KOPT-K1 (cell line): ENCODE measurements at regions not wholly inside any gene's neighbourhood (a gene's known extent, or its start where the extent isn't known, plus 50 kb on each side); places are given as distances from the start of the nearest gene placed in this dataset.
"Not testable (repeated sequence)": the region's sequence is repeated elsewhere in the genome, so short reads cannot be mapped to it uniquely, and the experiment has no call there.

Experiments used
- H3K27ac ChIP-seq: fragments of 200-600 bp; sonication (generic); 2 replicates; pipeline ENCODE4 v1.5.1; 2016; ENCODE audit warnings: antibody characterized with exemption, mild to moderate bottlenecking, low read depth, low read length; ENCODE audit not compliant: poor library complexity, severe bottlenecking
- H3K36me3 ChIP-seq: fragments of 200-600 bp; sonication (generic); 2 replicates; pipeline ENCODE4 v1.5.1; 2017; ENCODE audit warnings: antibody characterized with exemption, mild to moderate bottlenecking, low read length, moderate library complexity; ENCODE audit not compliant: insufficient read depth
- H3K9me3 ChIP-seq: fragments of 200-600 bp; sonication (generic); 2 replicates; pipeline ENCODE4 v1.5.1; 2017; ENCODE audit warnings: antibody characterized with exemption, low read length, mild to moderate bottlenecking; ENCODE audit not compliant: insufficient read depth, poor library complexity, severe bottlenecking

DNA sequence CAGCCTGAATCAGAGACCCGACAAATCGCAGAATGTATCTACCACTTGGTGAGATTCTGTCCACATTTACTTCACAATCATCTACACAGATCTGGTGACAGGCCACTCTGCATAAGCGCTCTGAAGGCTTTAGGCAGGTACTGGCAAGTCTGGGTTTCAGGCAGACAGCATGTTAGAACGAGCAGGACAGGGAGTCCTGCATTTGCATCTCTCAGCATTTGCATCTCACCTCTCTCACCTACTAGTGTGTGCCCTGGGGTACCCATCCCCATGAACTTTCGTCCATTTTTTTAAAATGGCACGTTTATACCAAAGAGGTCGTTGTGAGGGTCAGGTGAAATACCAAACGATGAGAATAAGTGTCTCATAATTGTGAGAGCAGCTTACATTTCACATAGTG lies 108.2 kb downstream of the SPATA31A1 start:
- not testable (repeated sequence) for H3K27ac ChIP-seq, H3K36me3 ChIP-seq, H3K9me3 ChIP-seq

DNA sequence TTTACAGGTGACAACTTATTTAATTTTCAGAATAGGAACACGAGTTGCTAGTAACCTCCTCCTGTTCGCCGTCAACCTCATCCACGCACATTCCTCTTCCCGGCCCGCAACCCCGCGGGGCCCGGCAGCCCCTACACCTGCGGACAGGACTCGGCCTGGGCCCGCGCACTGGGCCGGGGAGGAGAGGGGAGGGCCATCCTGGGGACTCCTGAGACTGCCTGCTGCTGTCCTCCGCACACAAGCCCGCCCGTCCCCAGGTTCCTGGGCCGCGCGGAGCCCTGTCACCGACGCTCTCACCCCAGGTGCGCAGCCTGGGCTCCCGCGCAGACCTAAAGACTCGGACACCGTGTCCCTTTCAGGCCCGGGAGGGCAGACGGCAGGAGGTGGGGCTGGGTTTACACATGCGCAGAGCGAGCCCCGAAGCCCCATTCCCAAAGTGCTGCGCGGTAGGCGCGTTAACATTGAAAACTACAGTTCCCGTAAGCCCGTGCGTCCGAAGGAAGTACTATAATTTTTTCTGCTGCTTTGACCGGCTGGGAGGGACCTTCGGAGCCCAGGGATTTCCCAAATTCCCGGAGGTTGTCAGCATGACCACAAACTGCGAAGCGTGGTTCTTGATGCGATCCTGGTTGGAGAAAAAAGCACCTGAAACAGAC lies 108.8 kb downstream of the SPATA31A1 start:
- H3K27ac ChIP-seq: peak overlapping the region; percentile 36
- not testable (repeated sequence) for H3K9me3 ChIP-seq, H3K36me3 ChIP-seq

GRCh38 chr9:39474499-39474898 lies 119.0 kb downstream of the SPATA31A1 start:
- H3K36me3 ChIP-seq, H3K27ac ChIP-seq, H3K9me3 ChIP-seq: not testable (repeated sequence)

- not testable (repeated sequence) for H3K27ac ChIP-seq, H3K36me3 ChIP-seq, H3K9me3 ChIP-seq
Observed at GRCh38 chr9:39483073-39483472, 127.6 kb downstream of the SPATA31A1 start.

- not testable (repeated sequence) for H3K9me3 ChIP-seq, H3K36me3 ChIP-seq, H3K27ac ChIP-seq
Observed at GRCh38 chr9:39483880-39484279, 128.4 kb downstream of the SPATA31A1 start.

DNA sequence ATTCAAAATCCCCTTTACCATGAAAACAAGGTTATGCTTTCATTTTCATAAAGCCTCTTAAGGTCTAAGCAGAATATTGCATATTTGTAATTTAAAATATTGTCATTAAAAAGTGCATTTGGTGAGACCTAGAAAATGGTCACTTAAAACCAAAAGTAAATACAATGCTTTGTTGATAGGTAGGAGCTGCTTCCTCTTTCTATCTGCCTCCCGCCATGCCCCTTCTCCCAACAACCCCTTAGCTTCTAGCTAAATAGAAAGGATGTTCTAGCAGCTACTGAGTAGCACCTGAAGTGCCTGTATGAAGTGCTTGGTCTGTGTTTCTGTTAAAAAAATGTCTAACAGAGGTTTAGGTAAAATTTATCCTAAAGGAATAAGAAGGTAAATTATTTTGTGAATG lies 128.8 kb downstream of the SPATA31A1 start:
- not testable (repeated sequence) for H3K36me3 ChIP-seq, H3K27ac ChIP-seq

GRCh38 chr9:39487477-39487876 lies 132.0 kb downstream of the SPATA31A1 start:
- H3K36me3 ChIP-seq, H3K27ac ChIP-seq, H3K9me3 ChIP-seq: not testable (repeated sequence)

More for the DNA sequence above, 128.8 kb downstream of the SPATA31A1 start:
- H3K9me3 ChIP-seq: not testable (repeated sequence)

DNA sequence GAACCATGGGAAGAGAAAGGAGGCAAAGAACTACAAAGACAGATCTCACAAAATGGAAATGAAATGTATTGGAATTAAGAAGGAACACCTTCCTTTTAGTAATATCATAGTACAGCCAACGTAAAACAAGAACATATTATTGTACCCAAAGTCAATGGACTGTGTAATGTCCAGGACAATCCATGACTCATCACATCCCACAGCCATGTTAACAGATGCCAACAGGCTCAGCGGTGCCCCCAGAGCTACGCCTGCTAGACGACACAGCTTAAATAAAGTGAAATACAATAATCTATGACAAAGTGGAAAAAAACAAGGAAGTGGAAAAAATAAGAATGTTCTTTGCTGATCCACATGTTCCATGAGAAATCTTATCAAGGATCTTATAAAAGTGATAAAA lies 140.8 kb downstream of the SPATA31A1 start:
- H3K27ac ChIP-seq, H3K9me3 ChIP-seq, H3K36me3 ChIP-seq: not testable (repeated sequence)

- H3K9me3 ChIP-seq, H3K36me3 ChIP-seq: not testable (repeated sequence)
Observed at GRCh38 chr9:39503178-39503577, 147.7 kb downstream of the SPATA31A1 start.

GRCh38 chr9:39527387-39528029 lies 172.0 kb downstream of the SPATA31A1 start:
- H3K36me3 ChIP-seq, H3K9me3 ChIP-seq, H3K27ac ChIP-seq: not testable (repeated sequence)

More at GRCh38 chr9:39503178-39503577, 147.7 kb downstream of the SPATA31A1 start:
- not testable (repeated sequence) for H3K27ac ChIP-seq

- H3K27ac ChIP-seq, H3K9me3 ChIP-seq, H3K36me3 ChIP-seq: not testable (repeated sequence)
Observed at GRCh38 chr9:39532597-39532996, 177.1 kb downstream of the SPATA31A1 start.

DNA sequence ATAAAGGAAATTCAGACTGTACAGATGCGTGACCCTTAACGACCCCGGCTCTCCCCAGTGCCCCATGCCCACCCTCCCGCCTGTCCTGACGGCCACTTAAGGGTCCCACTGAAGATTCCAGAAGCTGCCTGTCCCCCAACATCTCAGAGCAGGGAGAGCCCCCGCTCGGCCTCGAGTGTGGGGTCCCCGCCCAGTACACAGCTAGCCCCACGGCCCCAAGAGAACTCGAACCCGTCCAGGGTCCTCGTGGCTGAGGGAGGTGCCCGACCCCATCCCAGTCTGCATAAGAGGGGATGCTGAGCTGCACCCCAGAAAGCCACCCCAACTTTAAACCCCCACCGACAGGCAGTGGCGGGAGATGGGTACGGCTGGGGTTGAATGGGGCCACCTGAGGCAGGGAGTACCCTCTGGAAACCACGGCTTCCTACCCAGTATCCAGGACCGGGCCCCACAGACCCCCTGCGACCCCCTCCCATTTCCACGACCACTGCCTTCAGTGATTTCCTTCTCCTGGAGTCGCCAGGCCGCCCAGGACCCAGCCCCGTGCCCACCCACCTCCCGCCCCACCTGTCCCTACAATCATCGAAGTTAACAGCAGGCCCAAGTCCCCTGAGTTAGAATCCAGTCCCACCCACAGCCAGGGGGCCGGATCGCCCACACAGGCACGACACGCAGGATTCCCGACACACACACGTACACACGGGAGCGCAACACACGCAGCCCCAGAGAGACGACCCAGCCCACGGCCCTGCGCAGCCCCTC lies 177.7 kb downstream of the SPATA31A1 start:
- not testable (repeated sequence) for H3K36me3 ChIP-seq, H3K27ac ChIP-seq, H3K9me3 ChIP-seq

GRCh38 chr9:39533763-39534548 lies 178.5 kb downstream of the SPATA31A1 start:
- H3K27ac ChIP-seq, H3K9me3 ChIP-seq, H3K36me3 ChIP-seq: not testable (repeated sequence)

DNA sequence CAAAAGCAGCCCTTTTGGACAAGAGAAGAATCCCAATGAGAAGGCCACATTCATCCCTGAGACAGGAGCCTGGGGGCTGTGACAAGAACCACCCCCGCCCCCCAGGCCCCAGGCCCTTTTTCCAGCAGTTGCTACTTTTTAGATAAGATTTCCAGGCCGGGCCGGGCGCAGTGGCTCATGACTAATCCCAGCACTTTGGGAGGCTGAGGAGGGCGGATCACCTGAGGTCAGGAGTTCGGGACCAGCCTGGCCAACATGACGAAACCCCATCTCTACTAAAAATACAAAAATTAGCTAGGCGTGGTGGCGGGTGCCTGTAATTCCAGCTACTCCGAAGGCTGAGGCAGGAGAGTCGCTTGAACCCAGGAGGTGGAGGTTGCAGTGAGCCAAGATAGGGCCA lies 179.4 kb downstream of the SPATA31A1 start:
- not testable (repeated sequence) for H3K36me3 ChIP-seq, H3K27ac ChIP-seq, H3K9me3 ChIP-seq

GRCh38 chr9:39542157-39542556 lies 186.7 kb downstream of the SPATA31A1 start:
- not testable (repeated sequence) for H3K36me3 ChIP-seq, H3K27ac ChIP-seq

More at GRCh38 chr9:39542157-39542556, 186.7 kb downstream of the SPATA31A1 start:
- not testable (repeated sequence) for H3K9me3 ChIP-seq
